ENCODE measurements at regions not wholly inside any gene's neighbourhood (a gene's known extent, or its start where the extent isn't known, plus 50 kb on each side); places are given as distances from the start of the nearest gene placed in this dataset.

DNA sequence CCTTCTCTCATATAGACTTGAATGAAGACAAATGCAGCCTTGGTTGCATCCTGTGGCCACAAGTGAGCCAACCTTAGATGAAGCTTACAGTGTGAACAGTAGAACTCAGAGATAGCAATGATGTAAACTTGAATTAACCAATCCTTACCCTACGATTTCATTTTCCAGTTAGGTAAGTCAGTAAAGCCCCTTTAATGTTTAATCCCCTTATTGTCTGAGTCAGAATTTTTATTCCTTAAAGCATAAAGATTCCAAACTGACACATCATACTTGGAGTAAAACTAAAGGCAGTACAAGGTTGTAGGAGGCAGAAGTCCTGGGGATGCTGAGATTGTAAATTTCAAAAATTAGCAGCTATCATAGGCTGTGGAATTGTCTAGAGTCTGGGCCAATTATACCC is 507.8 kb upstream of the DPH6 start:
- TF ChIP-seq, protein P1, sequence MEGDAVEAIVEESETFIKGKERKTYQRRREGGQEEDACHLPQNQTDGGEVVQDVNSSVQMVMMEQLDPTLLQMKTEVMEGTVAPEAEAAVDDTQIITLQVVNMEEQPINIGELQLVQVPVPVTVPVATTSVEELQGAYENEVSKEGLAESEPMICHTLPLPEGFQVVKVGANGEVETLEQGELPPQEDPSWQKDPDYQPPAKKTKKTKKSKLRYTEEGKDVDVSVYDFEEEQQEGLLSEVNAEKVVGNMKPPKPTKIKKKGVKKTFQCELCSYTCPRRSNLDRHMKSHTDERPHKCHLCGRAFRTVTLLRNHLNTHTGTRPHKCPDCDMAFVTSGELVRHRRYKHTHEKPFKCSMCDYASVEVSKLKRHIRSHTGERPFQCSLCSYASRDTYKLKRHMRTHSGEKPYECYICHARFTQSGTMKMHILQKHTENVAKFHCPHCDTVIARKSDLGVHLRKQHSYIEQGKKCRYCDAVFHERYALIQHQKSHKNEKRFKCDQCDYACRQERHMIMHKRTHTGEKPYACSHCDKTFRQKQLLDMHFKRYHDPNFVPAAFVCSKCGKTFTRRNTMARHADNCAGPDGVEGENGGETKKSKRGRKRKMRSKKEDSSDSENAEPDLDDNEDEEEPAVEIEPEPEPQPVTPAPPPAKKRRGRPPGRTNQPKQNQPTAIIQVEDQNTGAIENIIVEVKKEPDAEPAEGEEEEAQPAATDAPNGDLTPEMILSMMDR (IDR thresholded peaks at IDR 0.05; ENCODE audit: low read depth, low read length, missing control alignments), result no peak
- no peak for DNase-seq (ENCODE audit: low read depth)
- in situ Hi-C loops (cut with HindIII; ENCODE audit: low sequenced_read_pairs), result no loop called here
- no peak overlapping the region for H3K4me3 ChIP-seq (ENCODE audit: low read depth, low read length)

DNA sequence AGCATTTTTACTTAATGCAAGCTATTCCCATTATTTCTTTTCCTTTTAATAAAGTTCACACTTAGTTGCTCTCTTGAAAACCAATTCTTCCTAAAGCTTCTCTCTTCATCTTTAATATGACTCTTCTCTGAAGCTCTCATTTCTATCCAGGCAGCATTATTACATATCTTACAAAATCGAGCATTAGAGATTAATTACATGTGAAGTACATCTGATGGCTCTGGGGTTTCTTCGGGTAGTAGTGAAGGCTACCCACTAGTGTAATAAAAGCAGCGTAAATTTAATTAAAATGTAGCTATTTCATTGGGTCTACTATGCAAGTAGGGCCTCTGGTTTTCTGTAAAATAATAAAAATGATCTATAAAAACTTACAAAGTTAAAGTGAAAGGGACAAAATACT is 513.6 kb upstream of the DPH6 start:
- TF ChIP-seq, protein P1 (IDR thresholded peaks at IDR 0.05; ENCODE audit: low read depth, low read length, missing control alignments), result no peak
- in situ Hi-C loops (cut with HindIII; ENCODE audit: low sequenced_read_pairs), result no loop called here
- no peak overlapping the region for H3K4me3 ChIP-seq (ENCODE audit: low read depth, low read length)
- DNase-seq (ENCODE audit: low read depth), result no peak

DNA sequence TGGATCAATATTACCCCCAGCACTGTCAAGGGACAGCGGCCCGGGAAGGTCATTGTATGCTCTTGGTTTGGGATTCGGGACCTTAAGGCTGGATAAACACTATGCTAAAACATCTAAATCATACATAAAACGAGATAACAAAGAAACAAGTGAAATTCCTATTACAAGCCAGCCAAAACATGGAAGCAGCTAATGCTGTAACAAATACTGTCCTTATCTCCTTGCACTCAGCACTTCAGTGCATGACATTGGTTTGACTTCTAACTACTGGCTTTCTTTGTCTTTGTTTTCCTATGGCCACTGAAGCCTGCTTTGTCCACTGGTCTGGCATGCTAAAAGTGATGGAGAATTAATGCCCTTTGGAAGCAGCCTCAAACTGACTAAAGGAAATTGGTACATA is 516.4 kb upstream of the DPH6 start:
- in situ Hi-C loops (cut with HindIII; ENCODE audit: low sequenced_read_pairs), result no loop called here
- TF ChIP-seq, protein P1 (IDR thresholded peaks at IDR 0.05; ENCODE audit: low read depth, low read length, missing control alignments), result no peak
- DNase-seq (ENCODE audit: low read depth), result no peak
- H3K4me3 ChIP-seq (ENCODE audit: low read depth, low read length), result no peak overlapping the region

DNA sequence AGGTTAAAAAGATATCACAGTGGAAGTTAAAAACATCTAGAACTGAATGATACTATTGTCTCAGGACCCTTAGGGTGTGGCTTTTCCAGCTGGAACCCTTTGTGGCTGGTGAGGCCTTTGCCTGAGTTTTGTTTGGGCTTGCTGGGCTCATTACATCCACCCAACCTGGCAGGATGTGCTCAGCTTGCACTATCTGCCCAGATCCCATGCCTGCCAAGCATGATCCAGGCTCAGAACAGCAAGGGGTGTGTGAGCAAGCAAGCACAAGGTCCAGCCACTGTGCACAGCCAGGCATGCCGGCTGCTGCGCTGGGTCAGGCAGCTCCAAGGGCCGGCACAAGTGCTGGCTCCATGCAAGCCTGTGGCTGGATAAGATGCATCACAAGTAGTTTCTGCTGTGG is 512.7 kb upstream of the CDIN1 start:
- TF ChIP-seq, protein P1 (IDR thresholded peaks at IDR 0.05; ENCODE audit: low read depth, low read length, missing control alignments), result no peak
- in situ Hi-C loops (cut with HindIII; ENCODE audit: low sequenced_read_pairs), result no loop called here
- no peak for DNase-seq (ENCODE audit: low read depth)
- H3K4me3 ChIP-seq (ENCODE audit: low read depth, low read length), result no peak overlapping the region

DNA sequence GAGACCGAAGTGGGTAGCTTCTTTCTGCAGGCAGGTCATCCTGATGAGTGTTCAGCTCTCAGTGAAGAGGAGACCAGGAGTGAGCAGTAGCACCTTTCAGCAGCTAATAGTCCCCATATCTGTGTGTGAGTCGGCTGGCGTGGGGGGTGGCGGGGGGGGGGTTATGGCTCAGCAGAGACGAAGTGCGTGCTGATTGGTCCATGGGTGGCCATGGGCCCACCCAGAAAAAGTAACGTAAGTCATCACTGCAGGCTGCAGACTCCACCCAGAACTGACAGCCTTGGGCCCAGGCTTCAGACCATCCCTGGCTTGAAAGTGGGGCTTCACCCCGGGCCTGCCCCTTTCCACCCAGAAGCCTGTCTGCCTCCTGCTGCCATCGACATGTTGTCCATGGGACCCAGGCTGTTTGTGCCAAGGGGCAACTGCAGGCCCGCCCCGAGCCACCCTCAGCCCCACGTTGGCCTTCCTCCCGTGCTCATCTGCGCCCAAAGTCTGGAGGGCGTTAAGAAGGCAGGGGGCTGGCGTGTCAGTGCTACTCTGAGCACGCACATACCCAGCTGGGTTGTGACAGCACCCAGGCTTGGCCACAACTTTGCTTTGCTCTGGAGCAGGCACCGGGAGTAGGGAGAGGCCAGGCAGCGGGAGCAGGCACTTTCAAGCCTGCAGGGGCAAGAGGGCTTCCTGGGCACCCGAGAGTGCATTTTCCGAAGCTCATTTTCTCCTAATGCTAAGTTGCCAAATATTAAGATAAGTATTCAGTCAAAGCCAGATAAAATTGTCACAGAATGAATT is 511.7 kb upstream of the CDIN1 start:
- TF ChIP-seq, protein P1 (IDR thresholded peaks at IDR 0.05; ENCODE audit: low read depth, low read length, missing control alignments), result no peak
- in situ Hi-C loops (cut with HindIII; ENCODE audit: low sequenced_read_pairs), result no loop called here
- no peak for DNase-seq (ENCODE audit: low read depth)

DNA sequence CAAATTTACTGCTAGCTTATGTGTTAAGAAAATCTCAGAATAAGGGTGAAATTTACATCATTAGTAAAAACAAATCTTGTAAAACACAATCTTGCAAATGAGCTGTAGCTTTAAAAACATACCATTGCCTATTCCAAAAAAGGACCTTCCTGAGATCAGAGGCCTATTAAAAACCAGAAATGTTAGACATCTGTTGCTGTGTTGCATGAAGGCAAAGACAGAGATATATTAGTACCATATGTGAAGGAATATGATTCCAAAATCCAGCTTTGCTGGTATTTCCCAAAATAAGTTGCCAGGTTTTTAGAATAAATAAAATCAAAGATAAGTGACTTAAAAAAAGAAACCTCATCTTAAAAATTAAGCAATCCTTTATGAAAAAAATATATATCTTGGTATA is 504.1 kb upstream of the CDIN1 start:
- no peak for DNase-seq (ENCODE audit: low read depth)
- TF ChIP-seq, protein P1 (IDR thresholded peaks at IDR 0.05; ENCODE audit: low read depth, low read length, missing control alignments), result no peak
- no peak overlapping the region for H3K4me3 ChIP-seq (ENCODE audit: low read depth, low read length)
- in situ Hi-C loops (cut with HindIII; ENCODE audit: low sequenced_read_pairs), result no loop called here

More for the DNA sequence above, 511.7 kb upstream of the CDIN1 start:
- H3K4me3 ChIP-seq (ENCODE audit: low read depth, low read length), result no peak overlapping the region
